ENCODE measurements at regions not wholly inside any gene's neighbourhood (a gene's known extent, or its start where the extent isn't known, plus 50 kb on each side); places are given as distances from the start of the nearest gene placed in this dataset.

- no peak for TF ChIP-seq USF2 (IDR thresholded peaks at IDR 0.05; ENCODE audit: low read length)
- no peak for TF ChIP-seq CTCF (IDR thresholded peaks at IDR 0.05; ENCODE audit: control extremely low read depth in 1 of 3, insufficient read depth in 1 of 3, low read depth in 1 of 3, low read length in 3 of 3)
- no peak for TF ChIP-seq ZNF274 (IDR thresholded peaks at IDR 0.05; ENCODE audit: borderline replicate concordance, extremely low read depth, low read length)
- TF ChIP-seq POLR2A (IDR thresholded peaks at IDR 0.05; ENCODE audit: control extremely low read depth in 1 of 2, low read depth in 2 of 2, low read length in 2 of 2) = no peak
- no peak for TF ChIP-seq YY1 (IDR thresholded peaks at IDR 0.05; ENCODE audit: low read depth, low read length)
- no peak for TF ChIP-seq POLR2AphosphoS5 (IDR thresholded peaks at IDR 0.05; ENCODE audit: low read depth, low read length)
- no peak for TF ChIP-seq ATF3 (IDR thresholded peaks at IDR 0.05; ENCODE audit: insufficient read depth, low read depth, low read length)
- TF ChIP-seq TEAD4 (IDR thresholded peaks at IDR 0.05; ENCODE audit: low read depth, low read length) = no peak
- TF ChIP-seq EZH2 (IDR thresholded peaks at IDR 0.05; ENCODE audit: low read depth, low read length, severe bottlenecking) = no peak
- no peak for TF ChIP-seq TAF1 (IDR thresholded peaks at IDR 0.05; ENCODE audit: low read depth, low read length)
These were observed 119.0 kb upstream of the NFIA start for GRCh38 chr1:60963167-60963940.
